ENCODE measurements at regions not wholly inside any gene's neighbourhood (a gene's known extent, or its start where the extent isn't known, plus 50 kb on each side); places are given as distances from the start of the nearest gene placed in this dataset.

DNA sequence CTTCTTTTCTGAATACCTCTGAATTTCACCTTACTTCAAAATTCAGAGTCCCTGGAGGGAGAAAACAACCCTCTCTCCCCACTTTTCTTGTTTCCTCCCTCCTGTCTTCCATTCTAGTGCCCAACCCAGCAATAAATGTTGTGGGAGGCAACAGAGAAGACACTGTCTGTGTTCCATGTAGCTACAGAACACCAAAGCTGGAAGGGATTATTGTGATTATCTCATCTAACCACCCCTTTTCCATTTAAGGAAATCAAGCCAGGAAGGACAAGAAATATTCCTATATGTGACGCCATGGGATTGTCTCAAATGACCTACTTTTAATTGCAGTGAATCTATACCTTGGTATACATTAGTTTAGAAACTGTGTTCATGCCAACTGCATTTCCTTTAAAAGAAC is 476.6 kb upstream of the TNC start:
- peak; percentile 25 for DNase-seq
- Histone ChIP-seq H3K36me3 (ENCODE audit: control insufficient read depth, insufficient read depth, low read length) (no peaks in the 10 kb centered on the region), H3K4me1 (ENCODE audit: control insufficient read depth, insufficient read depth, low read length) (peaks cover 5% of the 10 kb centered on the region), H3K9me3 (replicated peaks; ENCODE audit: control insufficient read depth, low read depth, low read length) (peaks cover 5% of the 10 kb centered on the region), H3K4me3 (ENCODE audit: low read length) (no peak overlapping the region), H3K27ac (ENCODE audit: low read length) (no peak overlapping the region), H3K27me3 (ENCODE audit: control insufficient read depth, insufficient read depth, low read length) (no peaks in the 10 kb centered on the region)
- no CpG with 5 or more reads among the region's 1 CpG for WGBS (ENCODE audit: insufficient coverage)

DNA sequence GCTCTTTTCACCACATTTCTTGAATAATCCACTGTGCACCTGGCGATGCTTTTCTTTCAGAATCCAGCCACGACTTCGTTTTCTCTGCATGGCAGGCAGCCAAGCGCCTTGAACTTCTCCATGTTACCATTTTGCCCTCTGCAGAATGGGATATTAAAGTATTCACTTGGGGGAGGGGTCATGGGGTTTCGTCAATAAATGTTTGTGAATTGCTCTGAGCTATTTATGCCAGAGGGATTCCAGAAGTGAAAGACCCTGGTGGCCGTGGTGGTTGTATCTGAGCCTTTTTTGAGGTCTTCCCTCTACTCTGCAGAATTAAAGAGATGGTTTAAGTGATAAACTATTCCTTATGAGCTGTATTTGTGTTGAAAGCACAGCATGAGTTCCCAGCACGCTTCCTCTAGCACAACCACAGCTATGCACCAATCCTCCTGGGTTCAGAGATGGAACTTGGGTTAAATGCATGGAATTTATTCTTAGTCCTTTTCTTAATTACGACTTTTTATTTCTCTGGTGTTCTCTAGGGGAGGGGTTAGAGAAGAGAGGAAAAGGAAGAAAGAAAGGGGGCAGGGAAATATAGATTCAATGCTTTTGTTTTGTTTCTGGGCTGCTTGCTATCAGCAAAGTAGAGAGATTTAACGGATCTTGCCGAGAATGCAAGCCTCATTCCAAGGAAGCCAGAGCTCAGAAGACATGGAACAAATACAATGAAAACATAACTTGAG is 478.2 kb upstream of the TNC start:
- Histone ChIP-seq H3K9me3 (replicated peaks; ENCODE audit: control insufficient read depth, low read depth, low read length) (no peaks in the 10 kb centered on the region), H3K36me3 (ENCODE audit: control insufficient read depth, insufficient read depth, low read length) (no peaks in the 10 kb centered on the region), H3K27ac (ENCODE audit: low read length) (no peak overlapping the region), H3K4me1 (ENCODE audit: control insufficient read depth, insufficient read depth, low read length) (peaks cover 5% of the 10 kb centered on the region), H3K4me3 (ENCODE audit: low read length) (peak overlapping the region; percentile 2), H3K27me3 (ENCODE audit: control insufficient read depth, insufficient read depth, low read length) (no peaks in the 10 kb centered on the region)
- 5% methylated on average over 5 of the region's 10 CpGs for WGBS (ENCODE audit: insufficient coverage)
- peak; percentile 87 for DNase-seq

DNA sequence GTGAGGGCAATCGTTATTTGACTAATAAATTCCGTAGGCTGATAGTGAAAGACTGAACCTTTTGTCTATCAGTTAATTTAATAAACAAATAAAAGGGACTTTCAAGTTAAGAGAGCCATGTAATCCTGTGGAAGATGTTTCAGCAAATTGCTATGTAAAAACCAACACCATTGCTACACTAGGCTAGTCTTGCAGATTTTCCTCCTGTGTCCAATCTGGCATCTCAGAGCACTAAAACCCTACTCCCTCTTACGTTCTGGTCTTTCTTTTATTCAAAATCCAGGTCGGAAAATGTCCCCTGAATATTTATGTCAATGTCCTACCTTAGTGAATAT is 478.8 kb upstream of the TNC start:
- no CpG with 5 or more reads among the region's 4 CpGs for WGBS (ENCODE audit: insufficient coverage)
- H3K4me1 ChIP-seq (ENCODE audit: control insufficient read depth, insufficient read depth, low read length), result peaks cover 3% of the 10 kb centered on the region
- H3K27me3 ChIP-seq (ENCODE audit: control insufficient read depth, insufficient read depth, low read length), result no peaks in the 10 kb centered on the region
- no peak overlapping the region for H3K27ac ChIP-seq (ENCODE audit: low read length)
- H3K9me3 ChIP-seq (replicated peaks; ENCODE audit: control insufficient read depth, low read depth, low read length), result no peaks in the 10 kb centered on the region
- no peak for DNase-seq
- no peaks in the 10 kb centered on the region for H3K36me3 ChIP-seq (ENCODE audit: control insufficient read depth, insufficient read depth, low read length)
- H3K4me3 ChIP-seq (ENCODE audit: low read length), result no peak overlapping the region

DNA sequence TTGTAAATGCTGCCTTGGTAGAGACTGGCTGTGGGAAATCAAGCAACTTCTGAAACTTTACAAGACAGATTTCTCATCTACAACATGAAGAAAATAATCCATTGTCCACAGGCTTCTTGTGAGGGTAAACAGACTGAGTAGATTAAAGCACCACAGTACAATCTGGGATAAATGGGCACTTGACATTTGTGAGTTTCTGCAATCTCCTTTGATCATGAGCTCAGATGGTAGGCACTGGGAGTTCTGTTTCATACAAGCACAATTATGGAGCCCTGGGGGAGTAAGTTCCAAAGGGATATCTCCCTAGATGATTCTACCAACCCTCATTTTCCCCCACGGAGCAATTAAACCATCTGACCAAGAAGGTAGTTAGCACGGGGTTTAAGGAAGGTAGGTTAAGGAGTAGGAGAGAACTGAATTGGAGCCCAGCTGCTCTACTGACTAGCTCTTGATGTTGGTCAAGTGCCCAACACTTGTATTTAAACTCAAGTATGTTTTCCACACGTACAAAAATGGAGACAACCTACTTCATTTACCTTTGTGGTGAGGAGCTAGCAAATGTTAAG is 479.5 kb upstream of the TNC start:
- Histone ChIP-seq H3K9me3 (replicated peaks; ENCODE audit: control insufficient read depth, low read depth, low read length) (no peaks in the 10 kb centered on the region), H3K4me3 (ENCODE audit: low read length) (no peak overlapping the region), H3K36me3 (ENCODE audit: control insufficient read depth, insufficient read depth, low read length) (no peaks in the 10 kb centered on the region), H3K27me3 (ENCODE audit: control insufficient read depth, insufficient read depth, low read length) (no peaks in the 10 kb centered on the region), H3K27ac (ENCODE audit: low read length) (no peak overlapping the region), H3K4me1 (ENCODE audit: control insufficient read depth, insufficient read depth, low read length) (peaks cover 3% of the 10 kb centered on the region)
- no peak for DNase-seq
- no CpG with 5 or more reads among the region's 3 CpGs for WGBS (ENCODE audit: insufficient coverage)

DNA sequence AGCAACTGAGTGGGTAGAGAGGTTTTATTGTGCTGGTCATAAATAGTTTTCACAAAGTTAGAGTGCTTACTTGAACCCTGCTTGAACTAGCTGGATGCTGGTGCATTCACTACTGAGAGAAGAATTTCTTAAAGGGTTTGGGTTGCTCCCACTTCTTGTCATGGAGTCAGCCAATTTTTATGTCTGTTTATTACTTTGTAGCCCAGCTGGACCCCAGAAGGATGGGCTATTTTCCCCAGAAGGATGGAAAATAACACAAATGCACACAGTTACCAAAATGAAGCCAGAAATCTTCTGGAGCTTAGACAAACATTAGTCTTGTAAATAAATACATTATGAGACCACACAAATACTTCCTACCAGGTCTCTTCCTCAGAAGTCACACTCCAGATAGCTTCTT is 480.8 kb upstream of the TNC start:
- Histone ChIP-seq H3K9me3 (replicated peaks; ENCODE audit: control insufficient read depth, low read depth, low read length) (no peaks in the 10 kb centered on the region), H3K27me3 (ENCODE audit: control insufficient read depth, insufficient read depth, low read length) (no peaks in the 10 kb centered on the region), H3K36me3 (ENCODE audit: control insufficient read depth, insufficient read depth, low read length) (no peaks in the 10 kb centered on the region), H3K4me3 (ENCODE audit: low read length) (no peak overlapping the region), H3K27ac (ENCODE audit: low read length) (no peak overlapping the region), H3K4me1 (ENCODE audit: control insufficient read depth, insufficient read depth, low read length) (peaks cover 3% of the 10 kb centered on the region)
- DNase-seq, result peak; percentile 76

DNA sequence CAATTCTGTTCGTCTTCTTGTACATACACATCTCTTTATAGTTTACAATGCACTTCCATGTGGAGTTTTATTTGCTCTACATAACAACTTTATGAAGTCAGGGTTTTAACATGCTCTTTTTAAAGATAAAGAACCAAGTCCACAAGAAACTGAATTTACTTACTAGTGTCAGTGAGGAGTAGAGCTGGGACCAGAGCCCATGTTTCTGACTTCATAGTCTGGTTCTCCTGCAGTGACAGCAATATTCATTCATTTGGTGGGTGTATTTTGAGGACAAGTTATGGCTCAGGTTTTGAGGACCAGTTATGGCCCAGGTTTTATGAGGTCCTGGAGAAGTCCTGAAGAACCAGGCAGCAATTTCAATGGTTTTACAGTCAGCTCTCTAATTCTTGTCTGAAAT is 481.9 kb upstream of the TNC start:
- H3K9me3 ChIP-seq (replicated peaks; ENCODE audit: control insufficient read depth, low read depth, low read length), result no peaks in the 10 kb centered on the region
- H3K36me3 ChIP-seq (ENCODE audit: control insufficient read depth, insufficient read depth, low read length), result no peaks in the 10 kb centered on the region
- peaks cover 3% of the 10 kb centered on the region for H3K4me1 ChIP-seq (ENCODE audit: control insufficient read depth, insufficient read depth, low read length)
- H3K4me3 ChIP-seq (ENCODE audit: low read length), result no peak overlapping the region
- peak; percentile 38 for DNase-seq
- H3K27ac ChIP-seq (ENCODE audit: low read length), result no peak overlapping the region
- WGBS (ENCODE audit: insufficient coverage), result no CpG with 5 or more reads among the region's 1 CpG
- H3K27me3 ChIP-seq (ENCODE audit: control insufficient read depth, insufficient read depth, low read length), result no peaks in the 10 kb centered on the region

DNA sequence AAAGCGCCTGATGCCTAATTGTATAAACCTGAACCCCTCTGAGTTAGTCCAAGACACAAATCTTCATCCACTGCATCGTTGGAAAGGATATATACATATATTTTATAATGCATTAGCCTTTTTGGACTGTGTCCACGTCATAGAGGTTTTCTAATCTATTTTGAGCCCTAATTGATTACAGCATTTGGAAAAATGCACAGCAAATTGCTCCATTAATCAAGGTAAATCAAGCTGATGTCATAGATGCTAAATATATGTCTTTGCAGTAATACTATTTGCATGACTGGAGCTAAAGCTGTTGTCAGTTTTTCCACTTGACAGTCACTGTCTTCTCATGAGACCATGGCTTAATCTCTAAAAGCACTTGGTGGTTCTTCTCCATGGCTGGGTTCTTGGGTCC is 483.5 kb upstream of the TNC start:
- Histone ChIP-seq H3K4me3 (ENCODE audit: low read length) (no peak overlapping the region), H3K36me3 (ENCODE audit: control insufficient read depth, insufficient read depth, low read length) (no peaks in the 10 kb centered on the region), H3K27ac (ENCODE audit: low read length) (no peak overlapping the region), H3K4me1 (ENCODE audit: control insufficient read depth, insufficient read depth, low read length) (no peaks in the 10 kb centered on the region), H3K9me3 (replicated peaks; ENCODE audit: control insufficient read depth, low read depth, low read length) (no peaks in the 10 kb centered on the region), H3K27me3 (ENCODE audit: control insufficient read depth, insufficient read depth, low read length) (no peaks in the 10 kb centered on the region)
- DNase-seq, result no peak
- no CpG with 5 or more reads among the region's 3 CpGs for WGBS (ENCODE audit: insufficient coverage)

DNA sequence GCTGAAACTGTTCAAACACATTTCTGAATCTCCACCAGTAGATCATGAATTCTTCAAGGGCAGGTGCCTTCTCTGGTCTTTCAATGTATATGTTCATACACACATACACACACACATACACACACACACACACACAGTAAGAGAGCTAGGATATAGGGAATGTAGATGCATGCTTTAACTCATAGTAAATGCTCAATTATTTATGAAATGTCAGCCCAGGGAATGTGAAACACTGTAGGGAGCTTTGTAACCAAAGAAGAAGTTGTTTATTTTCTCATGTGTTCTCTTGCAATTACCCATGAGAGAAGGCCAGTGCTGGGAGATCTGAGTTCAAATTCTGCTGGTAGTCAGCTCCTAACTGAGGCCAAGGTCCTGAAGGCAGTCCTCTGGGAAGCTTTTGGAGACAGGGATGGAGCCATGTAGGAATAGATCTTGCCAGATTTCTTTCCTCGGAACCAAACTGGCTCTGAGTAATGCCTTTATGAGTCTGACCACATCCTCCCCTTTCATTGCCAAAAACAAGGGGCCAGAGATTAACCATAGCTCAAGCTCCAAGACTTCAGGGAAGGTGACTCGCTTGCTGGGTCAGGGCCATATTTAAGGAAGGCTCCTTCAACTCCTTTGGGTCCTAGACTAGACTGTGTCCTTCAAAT is 487.0 kb upstream of the TNC start:
- DNase-seq, result no peak
- no peaks in the 10 kb centered on the region for H3K4me1 ChIP-seq (ENCODE audit: control insufficient read depth, insufficient read depth, low read length)
- H3K27me3 ChIP-seq (ENCODE audit: control insufficient read depth, insufficient read depth, low read length), result no peaks in the 10 kb centered on the region
- no peak overlapping the region for H3K27ac ChIP-seq (ENCODE audit: low read length)
- no peak overlapping the region for H3K4me3 ChIP-seq (ENCODE audit: low read length)
- no peaks in the 10 kb centered on the region for H3K36me3 ChIP-seq (ENCODE audit: control insufficient read depth, insufficient read depth, low read length)
- no peaks in the 10 kb centered on the region for H3K9me3 ChIP-seq (replicated peaks; ENCODE audit: control insufficient read depth, low read depth, low read length)
- WGBS (ENCODE audit: insufficient coverage), result 40% methylated on average over 1 of the region's 2 CpGs

DNA sequence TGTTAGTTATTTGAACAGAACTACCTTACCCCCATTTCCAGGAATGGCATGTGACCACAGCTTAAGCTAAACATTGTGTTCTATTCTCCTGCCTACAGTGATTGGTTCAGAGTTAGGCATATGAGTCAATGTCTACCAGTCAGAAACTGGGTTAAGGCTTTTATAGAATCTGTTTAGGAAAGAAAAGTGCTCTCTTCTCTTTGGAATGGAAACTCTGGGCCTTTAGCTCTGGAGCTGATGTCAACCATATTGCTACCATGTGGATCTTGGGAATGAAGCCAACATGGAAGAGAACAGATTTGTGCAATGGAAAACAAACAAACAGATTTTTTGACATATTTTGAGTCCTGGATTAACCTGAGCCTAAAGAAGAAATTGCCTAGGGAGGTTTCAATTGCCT is 488.9 kb upstream of the TNC start:
- no peaks in the 10 kb centered on the region for H3K27me3 ChIP-seq (ENCODE audit: control insufficient read depth, insufficient read depth, low read length)
- H3K27ac ChIP-seq (ENCODE audit: low read length), result no peak overlapping the region
- DNase-seq, result peak; percentile 72
- H3K36me3 ChIP-seq (ENCODE audit: control insufficient read depth, insufficient read depth, low read length), result no peaks in the 10 kb centered on the region
- H3K4me3 ChIP-seq (ENCODE audit: low read length), result no peak overlapping the region
- H3K9me3 ChIP-seq (replicated peaks; ENCODE audit: control insufficient read depth, low read depth, low read length), result no peaks in the 10 kb centered on the region
- no peaks in the 10 kb centered on the region for H3K4me1 ChIP-seq (ENCODE audit: control insufficient read depth, insufficient read depth, low read length)

DNA sequence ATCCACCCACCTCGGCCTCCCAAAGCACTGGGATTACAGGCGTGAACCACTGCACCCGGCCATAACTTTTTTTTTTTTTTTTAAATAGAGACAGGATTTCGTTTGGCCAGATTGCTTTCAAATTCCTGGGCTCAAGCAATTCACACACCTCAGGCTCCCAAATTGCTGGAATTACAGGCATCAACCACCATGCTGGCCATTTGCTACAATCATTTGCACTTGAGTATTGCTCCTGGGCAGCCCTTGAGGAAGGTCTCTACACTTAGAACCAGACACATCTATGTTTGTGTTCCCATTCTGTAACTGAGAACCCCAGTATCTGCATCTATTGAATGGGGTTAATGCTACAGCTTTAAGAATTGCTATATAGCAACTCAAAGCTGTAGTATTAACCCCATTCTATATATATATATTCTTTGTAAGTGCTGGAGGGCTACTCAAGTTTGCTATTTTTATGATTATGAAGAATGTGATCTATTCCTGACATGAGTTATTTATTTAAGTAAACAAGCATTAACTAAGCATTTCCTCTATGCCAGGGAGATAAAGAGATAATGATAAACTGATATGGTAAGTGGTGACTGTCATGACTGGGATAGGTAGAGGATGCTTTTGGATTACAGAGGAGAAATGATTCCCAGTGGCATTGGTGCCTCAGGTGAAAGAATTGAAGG is 496.5 kb upstream of the TNC start:
- Histone ChIP-seq H3K4me1 (ENCODE audit: control insufficient read depth, insufficient read depth, low read length) (no peaks in the 10 kb centered on the region), H3K9me3 (replicated peaks; ENCODE audit: control insufficient read depth, low read depth, low read length) (no peaks in the 10 kb centered on the region), H3K27ac (ENCODE audit: low read length) (no peak overlapping the region), H3K36me3 (ENCODE audit: control insufficient read depth, insufficient read depth, low read length) (no peaks in the 10 kb centered on the region), H3K27me3 (ENCODE audit: control insufficient read depth, insufficient read depth, low read length) (no peaks in the 10 kb centered on the region), H3K4me3 (ENCODE audit: low read length) (no peak overlapping the region)
- no peak for DNase-seq
- 100% methylated on average over 1 of the region's 4 CpGs for WGBS (ENCODE audit: insufficient coverage)

Data from muscle of leg (tissue), 3 donors.